Fibroblast of skin of abdomen (primary cell): ENCODE measurements at regions not wholly inside any gene's neighbourhood (a gene's known extent, or its start where the extent isn't known, plus 50 kb on each side); places are given as distances from the start of the nearest gene placed in this dataset.
"Not testable (repeated sequence)": the region's sequence is repeated elsewhere in the genome, so short reads cannot be mapped to it uniquely, and the experiment has no call there.

Experiments used
- DNase-seq: peaks from one replicate; pipeline ENCODE4 v3.0.0-alpha.2; 2013

- no peak for DNase-seq
These were observed 264.1 kb downstream of the CBLL2 start for GRCh38 chrX:22536746-22537304.

- DNase-seq: peak; percentile 44
These were observed 265.9 kb downstream of the CBLL2 start for GRCh38 chrX:22538580-22538979.

DNA sequence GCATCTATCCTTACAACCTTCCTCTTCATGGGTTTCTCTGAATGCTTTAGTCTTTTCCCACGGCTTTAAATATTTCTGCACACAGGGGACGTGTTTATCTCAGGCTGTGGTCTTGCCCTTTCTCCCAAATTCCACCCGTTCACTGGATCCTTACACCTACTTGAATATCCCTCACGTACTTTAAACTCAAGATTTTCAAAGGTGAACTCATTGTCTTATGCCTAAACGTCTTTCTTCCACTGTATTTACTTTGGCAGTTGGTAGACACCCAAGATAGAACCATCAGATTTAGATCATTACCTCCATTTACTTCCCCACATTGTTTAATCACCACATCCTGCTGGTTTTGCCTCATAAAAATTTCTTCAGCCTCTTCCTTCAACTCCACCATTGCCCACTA is 269.2 kb downstream of the CBLL2 start:
- no peak for DNase-seq

- DNase-seq: peak; percentile 55
These were observed 269.9 kb downstream of the CBLL2 start for GRCh38 chrX:22542641-22543040.

GRCh38 chrX:22559506-22559905 is 286.8 kb downstream of the CBLL2 start:
- DNase-seq: no peak

DNA sequence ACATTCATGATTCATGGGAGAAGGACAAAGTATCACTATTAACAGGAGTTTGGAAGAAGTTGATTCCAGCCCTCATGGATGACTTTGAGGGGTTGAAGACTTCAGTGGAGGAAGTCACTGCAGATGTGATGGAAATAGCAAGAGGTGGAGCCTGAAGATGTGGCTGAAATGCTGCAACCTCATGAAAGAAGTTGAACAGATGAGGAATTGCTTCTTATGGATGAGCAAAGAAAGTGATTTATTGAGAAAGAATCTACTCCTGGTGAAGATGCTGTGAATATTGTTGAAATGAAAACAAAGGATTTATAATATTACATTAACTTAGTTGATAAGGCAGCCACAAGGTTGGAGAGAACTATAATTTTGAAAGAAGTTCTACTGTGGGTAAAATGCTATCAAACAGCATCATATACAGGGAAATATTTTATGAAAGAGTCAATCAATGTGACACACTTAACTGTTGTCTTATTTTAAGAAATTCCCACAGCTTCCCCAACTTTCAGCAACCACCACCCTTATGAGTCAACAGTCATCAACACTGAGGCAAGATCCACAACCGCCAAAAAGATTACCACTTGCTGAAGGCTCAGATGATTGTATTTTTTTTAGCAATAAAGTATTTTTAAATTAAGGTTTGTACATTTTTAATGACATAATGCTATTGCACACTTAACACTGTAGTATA is 302.6 kb downstream of the CBLL2 start:
- DNase-seq: peak; percentile 43

DNA sequence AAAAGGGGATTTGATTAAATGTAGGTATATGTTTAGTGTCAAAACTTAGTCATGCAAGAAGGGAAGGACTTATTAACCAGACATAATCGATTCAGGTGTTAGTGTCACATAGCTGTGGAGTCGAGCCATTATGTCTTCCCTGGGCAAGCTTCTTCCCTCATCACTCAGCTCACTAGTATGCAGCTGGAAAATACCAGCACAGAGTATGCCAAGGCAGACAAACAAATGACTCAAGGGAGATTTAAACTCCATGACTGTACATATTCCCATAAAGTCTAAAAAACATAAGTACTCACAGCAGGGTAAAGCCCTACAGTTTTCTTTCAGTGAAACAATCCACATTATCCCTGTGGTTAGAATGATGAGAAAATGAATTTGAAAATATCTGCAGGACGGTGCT is 304.5 kb downstream of the CBLL2 start:
- peak; percentile 55 for DNase-seq

DNA sequence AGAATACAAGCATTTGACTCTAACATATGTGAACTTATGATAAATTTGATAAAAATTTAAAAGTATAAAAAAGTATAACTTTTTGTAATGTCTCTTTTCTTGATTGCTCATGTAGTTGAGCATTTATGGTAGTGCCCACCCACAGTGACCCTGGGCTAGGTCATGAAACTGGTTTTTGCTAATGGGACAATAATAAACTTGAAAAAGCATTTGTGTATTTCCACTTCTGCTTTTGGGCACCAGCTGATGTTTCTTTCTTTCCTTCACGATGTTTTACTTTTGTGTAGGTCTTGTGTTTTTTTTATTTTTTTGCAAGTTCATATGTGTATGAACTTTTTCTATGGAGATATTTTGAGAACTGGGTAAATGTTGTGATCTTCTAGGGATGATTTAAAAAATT is 313.1 kb downstream of the CBLL2 start:
- DNase-seq: no peak

GRCh38 chrX:22589845-22590244 is 317.1 kb downstream of the CBLL2 start:
- DNase-seq: no peak

- no peak for DNase-seq
These were observed 322.1 kb downstream of the CBLL2 start for GRCh38 chrX:22594766-22595165.

- DNase-seq: no peak
These were observed 330.3 kb downstream of the CBLL2 start for GRCh38 chrX:22603060-22603459.

GRCh38 chrX:22609452-22609851 is 336.7 kb downstream of the CBLL2 start:
- DNase-seq: not testable (repeated sequence)

DNA sequence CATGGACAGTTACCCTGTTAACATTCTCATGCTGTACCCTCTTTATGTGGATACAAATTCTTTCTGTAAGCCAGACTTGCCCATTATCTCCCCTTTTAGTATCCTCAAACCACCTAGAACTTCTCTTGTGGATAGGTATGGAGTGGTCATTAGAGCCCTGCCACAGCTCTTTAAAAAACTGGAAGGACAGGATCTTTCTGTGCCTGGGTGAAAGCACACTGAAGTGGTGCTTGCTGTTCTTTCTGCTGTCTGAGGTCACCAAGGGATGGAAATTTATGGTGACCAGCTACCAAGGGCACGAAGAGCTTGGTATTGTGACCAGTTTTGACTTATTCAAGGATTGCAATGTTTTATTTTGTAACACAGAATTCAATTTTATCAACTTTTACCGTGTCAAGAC is 344.2 kb downstream of the CBLL2 start:
- DNase-seq: no peak

DNA sequence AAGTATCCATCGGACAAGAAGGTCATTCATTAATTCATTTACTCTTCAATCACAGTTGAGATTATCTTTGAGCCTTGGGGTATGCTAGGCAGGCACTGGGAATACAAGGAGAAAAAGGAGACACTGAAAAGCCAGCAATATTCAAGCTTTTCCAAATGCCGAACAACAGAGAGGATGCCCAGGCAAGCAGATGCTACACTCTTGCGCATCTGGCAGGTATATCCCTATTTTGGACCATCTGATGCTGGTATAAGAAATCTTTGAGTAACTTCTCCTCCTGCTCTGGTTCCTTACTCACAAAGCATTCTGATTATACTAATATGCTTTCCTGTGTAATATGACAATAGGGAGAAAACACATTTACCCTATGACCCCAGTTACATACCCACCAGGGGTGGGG is 354.9 kb downstream of the CBLL2 start:
- DNase-seq: no peak

DNA sequence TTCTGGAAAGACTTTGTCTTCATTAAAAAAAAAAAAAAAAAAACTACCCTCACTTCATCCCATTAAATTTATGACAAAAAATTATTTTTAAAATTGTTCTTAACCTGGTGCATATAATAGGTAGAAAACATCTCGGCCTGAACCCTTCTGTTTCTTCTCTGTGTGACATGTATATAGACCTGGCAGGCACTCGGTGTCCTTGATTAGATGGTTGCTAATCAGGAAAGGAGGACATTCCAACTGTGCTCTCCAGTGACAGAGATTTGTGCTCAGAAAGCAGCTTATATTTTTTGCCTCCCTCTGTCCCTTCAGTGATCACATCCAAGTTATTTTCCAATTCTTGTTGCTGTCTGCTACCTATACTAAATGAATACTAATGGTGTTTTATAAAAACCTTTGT is 355.6 kb downstream of the CBLL2 start:
- DNase-seq: no peak

- DNase-seq: peak; percentile 63
These were observed 356.5 kb downstream of the CBLL2 start for GRCh38 chrX:22629105-22629725.

- DNase-seq: peak; percentile 66
These were observed 361.4 kb downstream of the CBLL2 start for GRCh38 chrX:22634083-22634482.

DNA sequence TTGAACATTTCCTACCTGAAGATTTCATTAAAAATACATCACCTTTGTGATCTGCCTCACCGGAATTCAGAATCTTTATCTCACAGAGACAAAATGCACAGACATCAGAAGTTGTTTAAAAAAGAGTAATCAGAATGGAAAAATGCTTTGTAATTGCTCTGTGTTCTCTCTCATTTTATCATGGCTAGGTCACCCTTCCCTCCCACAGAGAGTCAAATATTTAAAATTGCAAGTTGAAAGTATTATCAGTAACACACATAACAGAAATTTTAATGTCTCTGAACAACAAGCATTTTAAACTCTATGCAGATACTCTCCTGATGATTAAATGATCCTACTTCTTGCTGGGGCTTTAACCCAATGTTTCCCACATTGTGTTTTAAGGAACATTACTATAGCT is 362.0 kb downstream of the CBLL2 start:
- peak; percentile 42 for DNase-seq

GRCh38 chrX:22648281-22648680 is 351.5 kb upstream of the DDX53 start:
- DNase-seq: no peak

DNA sequence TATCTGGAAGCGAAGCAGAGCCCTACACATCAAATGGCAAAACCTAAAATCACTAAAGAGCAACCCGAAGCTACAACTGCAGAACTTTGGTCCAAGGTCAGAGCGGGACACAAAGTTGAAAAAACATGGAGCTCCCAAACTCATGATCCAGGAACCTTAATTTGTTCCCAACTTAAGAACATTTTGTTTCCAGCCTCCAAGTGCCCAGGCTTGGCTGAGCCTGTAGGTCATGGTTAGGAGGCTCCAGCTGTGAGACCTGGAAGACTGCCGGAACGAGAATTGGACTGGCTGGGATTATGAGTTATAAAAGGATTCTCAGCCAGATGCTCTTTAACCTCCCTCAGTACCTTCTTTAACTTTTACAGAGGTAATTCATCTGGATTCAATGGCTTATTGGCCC is 349.1 kb upstream of the DDX53 start:
- no peak for DNase-seq

DNA sequence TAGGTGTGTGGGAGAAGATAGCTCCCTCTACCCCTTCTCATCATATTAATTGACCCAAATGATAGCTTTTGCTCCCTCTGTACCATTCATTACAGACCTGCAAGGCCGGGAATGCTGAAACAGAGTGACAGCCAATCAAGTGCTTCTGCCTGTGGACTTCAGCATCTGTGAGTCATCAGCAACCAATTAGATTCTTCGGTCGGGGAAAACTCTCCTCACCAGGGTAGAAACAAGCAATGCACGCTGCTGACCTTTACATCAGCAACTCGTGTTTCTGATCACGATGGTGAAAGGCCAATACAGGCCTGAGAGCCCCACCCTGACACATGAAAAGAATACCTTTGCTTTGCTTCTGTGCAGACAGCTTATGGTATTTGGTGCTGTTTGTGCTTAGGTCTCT is 347.2 kb upstream of the DDX53 start:
- peak; percentile 49 for DNase-seq

- DNase-seq: peak; percentile 12
These were observed 339.0 kb upstream of the DDX53 start for GRCh38 chrX:22660756-22661155.

- no peak for DNase-seq
These were observed 337.0 kb upstream of the DDX53 start for GRCh38 chrX:22662776-22663175.

- no peak for DNase-seq
These were observed 334.9 kb upstream of the DDX53 start for GRCh38 chrX:22664826-22665225.
